ENCODE measurements at regions not wholly inside any gene's neighbourhood (a gene's known extent, or its start where the extent isn't known, plus 50 kb on each side); places are given as distances from the start of the nearest gene placed in this dataset.

- intact Hi-C loops (cut with DNase I) = no loop called here
- Histone ChIP-seq H3K27ac (ENCODE audit: low read depth in 2 of 2, low read length in 2 of 2) (no peak overlapping the region), H3K27me3 (ENCODE audit: control insufficient read depth, insufficient read depth, low read length) (no peaks in the 10 kb centered on the region), H3K36me3 (ENCODE audit: control insufficient read depth in 2 of 3, insufficient read depth in 3 of 3, low read length in 3 of 3) (no peaks in the 10 kb centered on the region), H3K9ac (ENCODE audit: low read length in 3 of 3) (no peak overlapping the region), H3K9me3 (ENCODE audit: control insufficient read depth in 2 of 3, insufficient read depth in 1 of 3, low read length in 3 of 3) (no peaks in the 10 kb centered on the region), H3K4me3 (ENCODE audit: low read length in 3 of 3) (no peak overlapping the region), H3K4me1 (ENCODE audit: control insufficient read depth in 2 of 3, insufficient read depth in 2 of 3, low read depth in 1 of 3, low read length in 3 of 3) (no peaks in the 10 kb centered on the region)
- DNase-seq (peak in 2 of 5 donors; percentile 17 to 59), FAIRE-seq (no peak)
- no peak for TF ChIP-seq CTCF (IDR thresholded peaks at IDR 0.05; ENCODE audit: borderline replicate concordance, extremely low read depth, insufficient read depth)
Measured at GRCh38 chr4:55214172-55214571, 88.8 kb upstream of the KDR start.

GRCh38 chr4:55215087-55215486 is 89.7 kb upstream of the KDR start:
- no peak for FAIRE-seq
- intact Hi-C loops (cut with DNase I) = no loop called here
- no peaks in the 10 kb centered on the region for H3K9me3 ChIP-seq (ENCODE audit: control insufficient read depth in 2 of 3, insufficient read depth in 1 of 3, low read length in 3 of 3)
- H3K36me3 ChIP-seq (ENCODE audit: control insufficient read depth in 2 of 3, insufficient read depth in 3 of 3, low read length in 3 of 3) = no peaks in the 10 kb centered on the region
- no peak for DNase-seq
- no peak overlapping the region for H3K4me3 ChIP-seq (ENCODE audit: low read length in 3 of 3)
- H3K4me1 ChIP-seq (ENCODE audit: control insufficient read depth in 2 of 3, insufficient read depth in 2 of 3, low read depth in 1 of 3, low read length in 3 of 3) = no peaks in the 10 kb centered on the region
- H3K9ac ChIP-seq (ENCODE audit: low read length in 3 of 3) = no peak overlapping the region
- H3K27me3 ChIP-seq (ENCODE audit: control insufficient read depth, insufficient read depth, low read length) = no peaks in the 10 kb centered on the region
- no peak for TF ChIP-seq CTCF (IDR thresholded peaks at IDR 0.05; ENCODE audit: borderline replicate concordance, extremely low read depth, insufficient read depth)
- no peak overlapping the region for H3K27ac ChIP-seq (ENCODE audit: low read depth in 2 of 2, low read length in 2 of 2)

- no peak overlapping the region for H3K4me3 ChIP-seq (ENCODE audit: low read length in 3 of 3)
- intact Hi-C loops (cut with DNase I) = no loop called here
- no peaks in the 10 kb centered on the region for H3K9me3 ChIP-seq (ENCODE audit: control insufficient read depth in 2 of 3, insufficient read depth in 1 of 3, low read length in 3 of 3)
- peak in 1 of 5 donors; percentile 3 for DNase-seq
- no peaks in the 10 kb centered on the region for H3K27me3 ChIP-seq (ENCODE audit: control insufficient read depth, insufficient read depth, low read length)
- TF ChIP-seq CTCF (IDR thresholded peaks at IDR 0.05; ENCODE audit: borderline replicate concordance, extremely low read depth, insufficient read depth) = no peak
- H3K27ac ChIP-seq (ENCODE audit: low read depth in 2 of 2, low read length in 2 of 2) = no peak overlapping the region
- H3K9ac ChIP-seq (ENCODE audit: low read length in 3 of 3) = no peak overlapping the region
- no peaks in the 10 kb centered on the region for H3K4me1 ChIP-seq (ENCODE audit: control insufficient read depth in 2 of 3, insufficient read depth in 2 of 3, low read depth in 1 of 3, low read length in 3 of 3)
- FAIRE-seq = no peak
- no peaks in the 10 kb centered on the region for H3K36me3 ChIP-seq (ENCODE audit: control insufficient read depth in 2 of 3, insufficient read depth in 3 of 3, low read length in 3 of 3)
Measured at GRCh38 chr4:55216863-55217635, 91.7 kb upstream of the KDR start.

- intact Hi-C loops (cut with DNase I) = no loop called here
- Histone ChIP-seq H3K4me1 (ENCODE audit: control insufficient read depth in 2 of 3, insufficient read depth in 2 of 3, low read depth in 1 of 3, low read length in 3 of 3) (no peaks in the 10 kb centered on the region), H3K4me3 (ENCODE audit: low read length in 3 of 3) (no peak overlapping the region), H3K27ac (ENCODE audit: low read depth in 2 of 2, low read length in 2 of 2) (no peak overlapping the region), H3K36me3 (ENCODE audit: control insufficient read depth in 2 of 3, insufficient read depth in 3 of 3, low read length in 3 of 3) (no peaks in the 10 kb centered on the region), H3K9ac (ENCODE audit: low read length in 3 of 3) (no peak overlapping the region), H3K27me3 (ENCODE audit: control insufficient read depth, insufficient read depth, low read length) (no peaks in the 10 kb centered on the region), H3K9me3 (ENCODE audit: control insufficient read depth in 2 of 3, insufficient read depth in 1 of 3, low read length in 3 of 3) (no peaks in the 10 kb centered on the region)
- DNase-seq (no peak), FAIRE-seq (no peak)
- TF ChIP-seq CTCF (IDR thresholded peaks at IDR 0.05; ENCODE audit: borderline replicate concordance, extremely low read depth, insufficient read depth) = no peak
Measured at GRCh38 chr4:55218041-55218440, 92.6 kb upstream of the KDR start.
